Mesendoderm (in vitro differentiated cells): ENCODE measurements at regions not wholly inside any gene's neighbourhood (a gene's known extent, or its start where the extent isn't known, plus 50 kb on each side); places are given as distances from the start of the nearest gene placed in this dataset.

Experiments used
- DNase-seq: peaks from one replicate; pipeline ENCODE4 v3.0.0; 2013
- H2AK5ac ChIP-seq: 2 replicates; pipeline ENCODE4 v1.6.1; 2013; ENCODE audit warnings: low read length, inconsistent platforms
- H2BK120ac ChIP-seq: 2 replicates; pipeline ENCODE4 v1.6.1; 2013; ENCODE audit warnings: low read depth, mild to moderate bottlenecking, low read length, moderate library complexity, mixed read lengths
- H2BK15ac ChIP-seq: replicated peaks from 2 replicates; pipeline ENCODE4 v1.6.1; 2013; ENCODE audit warnings: low read depth, mild to moderate bottlenecking, moderate library complexity
- H2BK5ac ChIP-seq: 2 replicates; pipeline ENCODE4 v1.6.1; 2013; ENCODE audit warnings: low read length, inconsistent platforms
- H3K18ac ChIP-seq: 2 replicates; pipeline ENCODE4 v1.6.1; 2013; ENCODE audit warnings: mild to moderate bottlenecking, low read length, mixed read lengths
- H3K23ac ChIP-seq: one replicate; pipeline ENCODE4 v1.6.1; 2013; ENCODE audit warnings: low read length
- H3K27ac ChIP-seq: 2 replicates; pipeline ENCODE4 v1.5.1; 2013; ENCODE audit warnings: low read depth, mild to moderate bottlenecking, inconsistent platforms, low read length, moderate library complexity
- H3K27me3 ChIP-seq: 2 replicates; pipeline ENCODE4 v1.6.1; 2013; ENCODE audit warnings: low read length, control low read depth, mild to moderate bottlenecking, inconsistent platforms; ENCODE audit not compliant: insufficient read depth, poor library complexity
- H3K36me3 ChIP-seq: 2 replicates; pipeline ENCODE4 v1.6.1; 2013; ENCODE audit warnings: low read length, inconsistent platforms; ENCODE audit not compliant: control insufficient read depth, insufficient read depth
- H3K4ac ChIP-seq: one replicate; pipeline ENCODE4 v1.6.1; 2013; ENCODE audit warnings: low read depth, mild to moderate bottlenecking, low read length, moderate library complexity
- H3K4me1 ChIP-seq: 2 replicates; pipeline ENCODE4 v1.6.1; 2013; ENCODE audit warnings: low read depth, low read length, inconsistent platforms; ENCODE audit not compliant: control insufficient read depth
- H3K4me2 ChIP-seq: 2 replicates; pipeline ENCODE4 v1.6.1; 2013; ENCODE audit warnings: low read length
- H3K4me3 ChIP-seq: 2 replicates; pipeline ENCODE4 v1.5.1; 2013; ENCODE audit warnings: mild to moderate bottlenecking, low read length
- H3K56ac ChIP-seq: one replicate; pipeline ENCODE4 v1.6.1; 2013; ENCODE audit warnings: low read length
- H3K79me1 ChIP-seq: 2 replicates; pipeline ENCODE4 v1.6.1; 2013; ENCODE audit warnings: low read length, inconsistent platforms
- H3K79me2 ChIP-seq: 2 replicates; pipeline ENCODE4 v1.6.1; 2013; ENCODE audit warnings: mild to moderate bottlenecking, low read length; ENCODE audit not compliant: control insufficient read depth, insufficient read depth
- H3K9ac ChIP-seq: 2 replicates; pipeline ENCODE4 v1.6.1; 2013; ENCODE audit warnings: low read length, inconsistent platforms
- H4K5ac ChIP-seq: one replicate; pipeline ENCODE4 v1.6.1; 2013; ENCODE audit warnings: low read length
- H4K8ac ChIP-seq: one replicate; pipeline ENCODE4 v1.6.1; 2013; ENCODE audit warnings: low read depth, mild to moderate bottlenecking, control low read depth, low read length, moderate library complexity
- WGBS: extraction: QIAGEN DNeasy Blood & Tissue Kit; methylation state at CpG from one replicate; pipeline ENCODE4 v1.1.7; 2013; ENCODE audit warnings: low lambda C conversion rate, missing lambda C conversion rate; ENCODE audit not compliant: insufficient coverage; ENCODE audit errors: extremely low coverage; 5-methylcytosine and 5-hydroxymethylcytosine counted together

DNA sequence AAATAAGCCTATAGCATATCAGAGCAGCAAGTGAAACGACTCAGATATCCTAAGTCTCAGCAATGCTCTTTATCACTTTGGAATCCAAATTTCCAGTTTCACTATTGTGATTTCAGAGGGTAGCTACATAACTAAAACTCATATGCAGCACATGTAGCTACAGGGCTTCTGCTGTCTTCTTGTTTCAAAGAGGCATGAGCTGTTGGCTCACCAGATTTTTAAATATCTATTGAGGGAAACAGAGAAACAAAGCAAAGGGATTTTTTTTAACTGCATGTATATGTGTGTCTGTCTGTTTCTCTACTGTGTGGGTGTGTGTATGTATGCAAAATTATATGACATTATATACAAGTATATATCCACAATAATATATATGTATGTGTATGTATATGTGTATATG, 258.4 kb downstream of the HDGFL1 start:
- Histone ChIP-seq H3K27ac (peak overlapping the region; percentile 49), H2AK5ac (no peak overlapping the region), H3K36me3 (no peaks in the 10 kb centered on the region), H3K56ac (no peak overlapping the region), H4K8ac (no peak overlapping the region), H3K4me1 (no peaks in the 10 kb centered on the region), H3K27me3 (no peaks in the 10 kb centered on the region), H4K5ac (no peak overlapping the region), H3K18ac (peak overlapping the region; percentile 80), H3K79me1 (no peaks in the 10 kb centered on the region), H2BK15ac (no peak overlapping the region), H3K23ac (no peak overlapping the region), H2BK5ac (no peak overlapping the region), H3K9ac (no peak overlapping the region), H3K4me2 (no peak overlapping the region), H3K79me2 (no peaks in the 10 kb centered on the region), H2BK120ac (no peak overlapping the region), H3K4me3 (no peak overlapping the region), H3K4ac (no peak overlapping the region)
- DNase-seq: no peak
- no CpG with 5 or more reads among the region's 1 CpG for WGBS

DNA sequence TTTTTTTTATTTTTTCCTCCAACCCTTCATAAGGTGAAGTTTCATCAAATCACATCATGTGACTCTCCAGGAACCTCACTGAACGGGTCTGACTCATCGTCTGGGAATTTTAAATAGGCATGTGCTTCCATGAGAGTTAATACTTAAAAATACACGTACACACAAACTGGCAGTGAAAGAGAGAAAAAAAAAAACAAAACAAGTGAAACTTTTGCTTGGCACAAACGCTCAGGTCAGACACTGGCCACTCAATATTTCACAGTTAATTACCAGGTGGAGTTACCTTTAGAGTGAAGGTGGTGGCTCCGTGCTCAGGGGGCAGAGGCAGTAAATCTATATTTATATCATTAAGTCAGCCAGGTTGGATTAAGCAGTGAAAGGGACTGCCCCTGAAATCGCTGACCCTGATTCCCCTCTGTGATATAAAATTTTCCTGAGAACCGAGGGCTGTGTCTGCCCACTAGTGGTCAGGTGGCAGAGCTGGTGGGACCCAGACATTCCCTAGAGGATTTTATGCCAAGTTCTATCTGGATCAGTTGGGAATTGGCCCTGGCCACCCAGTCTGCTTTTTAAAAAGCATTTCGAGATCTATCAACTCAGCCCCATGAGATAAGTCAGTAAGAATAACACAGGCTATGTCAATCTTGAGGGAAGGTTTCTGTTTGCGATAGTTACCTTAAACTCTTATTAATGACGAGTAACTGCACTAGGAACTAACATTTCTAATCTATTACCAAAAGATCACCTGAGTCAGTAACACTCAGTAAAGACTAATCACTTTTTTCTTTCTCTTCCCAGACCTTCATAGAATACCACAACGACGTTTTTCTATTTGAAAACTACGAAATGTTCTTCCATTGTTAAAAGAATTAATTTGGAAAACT, 259.1 kb downstream of the HDGFL1 start:
- Histone ChIP-seq H3K79me1 (no peaks in the 10 kb centered on the region), H3K4me3 (no peak overlapping the region), H2AK5ac (no peak overlapping the region), H3K27me3 (no peaks in the 10 kb centered on the region), H3K18ac (peak overlapping the region; percentile 84), H3K79me2 (no peaks in the 10 kb centered on the region), H3K4me2 (no peak overlapping the region), H3K9ac (no peak overlapping the region), H3K23ac (no peak overlapping the region), H3K4ac (no peak overlapping the region), H3K27ac (peak overlapping the region; percentile 51), H2BK5ac (peak overlapping the region; percentile 17), H4K5ac (no peak overlapping the region), H3K56ac (peak overlapping the region; percentile 57), H2BK15ac (peak overlapping the region; percentile 45), H4K8ac (peak overlapping the region; percentile 15), H3K36me3 (no peaks in the 10 kb centered on the region), H3K4me1 (no peaks in the 10 kb centered on the region), H2BK120ac (peak overlapping the region; percentile 88)
- DNase-seq: peak; percentile 93
- WGBS: no CpG with 5 or more reads among the region's 13 CpGs

DNA sequence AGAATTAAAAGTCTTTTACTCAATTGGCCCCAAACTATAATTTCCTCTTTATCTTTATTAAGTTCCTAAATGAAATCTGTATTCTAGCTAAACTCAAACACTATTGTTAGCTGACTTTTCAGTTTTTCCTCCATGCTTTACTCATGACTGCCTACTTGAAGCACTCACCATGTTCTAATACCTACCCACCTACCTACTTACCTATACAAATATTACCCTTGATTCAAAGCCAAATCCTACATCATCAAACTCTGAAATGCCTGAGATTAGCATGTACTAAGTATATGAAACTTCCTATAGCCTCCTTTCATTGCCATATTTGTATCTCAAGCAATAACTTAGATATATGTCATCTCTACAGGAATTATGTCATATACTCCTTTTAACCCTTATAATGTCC, 259.7 kb downstream of the HDGFL1 start:
- no peak overlapping the region for H3K56ac ChIP-seq
- no peaks in the 10 kb centered on the region for H3K27me3 ChIP-seq
- no peaks in the 10 kb centered on the region for H3K4me1 ChIP-seq
- H2BK120ac ChIP-seq: no peak overlapping the region
- no peak overlapping the region for H3K4me2 ChIP-seq
- no peak overlapping the region for H3K4ac ChIP-seq
- no peak overlapping the region for H3K9ac ChIP-seq
- H3K18ac ChIP-seq: no peak overlapping the region
- H3K36me3 ChIP-seq: no peaks in the 10 kb centered on the region
- H2BK15ac ChIP-seq: no peak overlapping the region
- no peak overlapping the region for H3K27ac ChIP-seq
- no peak overlapping the region for H3K4me3 ChIP-seq
- H2AK5ac ChIP-seq: no peak overlapping the region
- no peak overlapping the region for H4K8ac ChIP-seq
- H3K23ac ChIP-seq: no peak overlapping the region
- H4K5ac ChIP-seq: no peak overlapping the region
- no peaks in the 10 kb centered on the region for H3K79me1 ChIP-seq
- no peaks in the 10 kb centered on the region for H3K79me2 ChIP-seq
- DNase-seq: no peak
- no peak overlapping the region for H2BK5ac ChIP-seq

DNA sequence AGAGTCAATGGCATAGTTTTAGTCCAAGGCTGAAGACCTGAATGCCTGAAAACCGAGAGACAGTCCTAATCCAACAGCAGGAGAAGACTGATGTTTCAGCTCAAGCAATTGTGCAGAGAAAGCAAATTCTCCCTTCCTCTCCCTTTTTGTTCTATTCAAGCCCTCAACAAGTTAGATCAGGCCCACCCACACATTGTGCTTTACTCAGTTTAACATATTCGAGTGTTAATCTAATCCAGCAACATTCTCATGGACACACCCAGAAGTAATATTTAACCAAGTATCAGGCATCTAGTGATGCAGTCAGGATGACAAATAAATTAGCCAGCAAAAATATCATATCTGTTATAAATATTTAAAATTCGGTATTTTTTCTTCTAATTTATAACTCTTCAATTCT, 261.1 kb downstream of the HDGFL1 start:
- H3K9ac ChIP-seq: no peak overlapping the region
- H3K27me3 ChIP-seq: no peaks in the 10 kb centered on the region
- H3K18ac ChIP-seq: no peak overlapping the region
- no peak overlapping the region for H3K23ac ChIP-seq
- H2AK5ac ChIP-seq: no peak overlapping the region
- no peaks in the 10 kb centered on the region for H3K36me3 ChIP-seq
- H3K4ac ChIP-seq: no peak overlapping the region
- H4K8ac ChIP-seq: no peak overlapping the region
- H2BK120ac ChIP-seq: no peak overlapping the region
- H2BK15ac ChIP-seq: no peak overlapping the region
- H3K79me2 ChIP-seq: no peaks in the 10 kb centered on the region
- H3K4me2 ChIP-seq: no peak overlapping the region
- no peaks in the 10 kb centered on the region for H3K79me1 ChIP-seq
- 100% methylated on average over 1 of the region's 3 CpGs for WGBS
- DNase-seq: no peak
- H3K4me3 ChIP-seq: no peak overlapping the region
- no peaks in the 10 kb centered on the region for H3K4me1 ChIP-seq
- H3K27ac ChIP-seq: no peak overlapping the region
- no peak overlapping the region for H4K5ac ChIP-seq
- H3K56ac ChIP-seq: no peak overlapping the region
- no peak overlapping the region for H2BK5ac ChIP-seq

DNA sequence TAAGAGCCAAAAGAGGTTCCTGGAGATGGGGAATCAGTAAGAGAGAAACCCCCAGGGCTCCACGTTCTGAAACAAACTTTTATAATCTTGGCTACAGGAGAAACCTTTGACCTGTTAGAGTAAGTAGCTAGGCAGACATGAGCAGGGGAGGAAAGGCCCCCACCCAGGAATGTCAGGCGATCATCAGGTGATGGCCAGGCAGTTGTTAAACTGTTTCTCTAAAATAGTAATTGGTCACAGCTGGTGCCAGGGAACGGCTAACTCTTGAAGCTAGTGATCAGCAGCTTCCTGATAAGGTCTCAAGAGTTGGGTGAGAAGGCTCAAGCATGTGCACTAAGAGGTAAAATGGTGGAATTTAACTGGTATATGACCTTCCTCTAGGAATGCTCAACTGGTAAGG, 263.8 kb downstream of the HDGFL1 start:
- Histone ChIP-seq H3K4me1 (no peaks in the 10 kb centered on the region), H2AK5ac (no peak overlapping the region), H2BK120ac (no peak overlapping the region), H2BK15ac (no peak overlapping the region), H3K23ac (no peak overlapping the region), H3K79me2 (no peaks in the 10 kb centered on the region), H4K5ac (no peak overlapping the region), H3K56ac (no peak overlapping the region), H2BK5ac (no peak overlapping the region), H3K79me1 (no peaks in the 10 kb centered on the region), H4K8ac (no peak overlapping the region), H3K9ac (no peak overlapping the region), H3K18ac (no peak overlapping the region), H3K27ac (no peak overlapping the region), H3K27me3 (no peaks in the 10 kb centered on the region), H3K4me2 (no peak overlapping the region), H3K4me3 (no peak overlapping the region), H3K36me3 (no peaks in the 10 kb centered on the region), H3K4ac (no peak overlapping the region)
- no CpG with 5 or more reads among the region's 3 CpGs for WGBS
- peak; percentile 10 for DNase-seq

DNA sequence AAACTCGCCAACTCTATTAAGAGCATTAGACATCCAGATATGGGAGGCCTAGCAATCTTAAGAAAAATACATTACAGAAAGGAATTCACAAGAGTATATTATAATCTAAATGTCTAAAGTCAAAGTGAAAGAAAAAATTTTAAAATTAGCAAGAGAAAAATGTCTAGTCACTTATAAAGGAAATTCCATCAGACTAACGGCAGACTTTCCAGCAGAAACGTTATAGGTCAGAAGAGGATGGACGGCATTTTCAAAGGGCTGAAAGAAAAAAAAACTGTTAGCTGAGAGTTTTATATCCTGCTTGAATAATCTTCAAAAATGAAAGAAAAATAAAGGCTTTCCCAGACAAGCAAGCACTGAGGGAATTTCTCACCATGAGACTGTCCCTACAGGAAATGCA, 269.0 kb downstream of the HDGFL1 start:
- H3K56ac ChIP-seq: no peak overlapping the region
- H3K79me1 ChIP-seq: no peaks in the 10 kb centered on the region
- H3K4me2 ChIP-seq: no peak overlapping the region
- H3K27ac ChIP-seq: no peak overlapping the region
- H2BK120ac ChIP-seq: no peak overlapping the region
- H3K4ac ChIP-seq: no peak overlapping the region
- H3K36me3 ChIP-seq: no peaks in the 10 kb centered on the region
- no CpG with 5 or more reads among the region's 4 CpGs for WGBS
- no peak overlapping the region for H4K8ac ChIP-seq
- peak; percentile 36 for DNase-seq
- no peak overlapping the region for H4K5ac ChIP-seq
- H3K18ac ChIP-seq: no peak overlapping the region
- H3K4me3 ChIP-seq: no peak overlapping the region
- no peak overlapping the region for H2BK15ac ChIP-seq
- H3K27me3 ChIP-seq: no peaks in the 10 kb centered on the region
- H2AK5ac ChIP-seq: no peak overlapping the region
- no peaks in the 10 kb centered on the region for H3K4me1 ChIP-seq
- H3K79me2 ChIP-seq: no peaks in the 10 kb centered on the region
- no peak overlapping the region for H3K9ac ChIP-seq
- no peak overlapping the region for H3K23ac ChIP-seq
- no peak overlapping the region for H2BK5ac ChIP-seq
